ENCODE measurements at regions not wholly inside any gene's neighbourhood (a gene's known extent, or its start where the extent isn't known, plus 50 kb on each side); places are given as distances from the start of the nearest gene placed in this dataset.

DNA sequence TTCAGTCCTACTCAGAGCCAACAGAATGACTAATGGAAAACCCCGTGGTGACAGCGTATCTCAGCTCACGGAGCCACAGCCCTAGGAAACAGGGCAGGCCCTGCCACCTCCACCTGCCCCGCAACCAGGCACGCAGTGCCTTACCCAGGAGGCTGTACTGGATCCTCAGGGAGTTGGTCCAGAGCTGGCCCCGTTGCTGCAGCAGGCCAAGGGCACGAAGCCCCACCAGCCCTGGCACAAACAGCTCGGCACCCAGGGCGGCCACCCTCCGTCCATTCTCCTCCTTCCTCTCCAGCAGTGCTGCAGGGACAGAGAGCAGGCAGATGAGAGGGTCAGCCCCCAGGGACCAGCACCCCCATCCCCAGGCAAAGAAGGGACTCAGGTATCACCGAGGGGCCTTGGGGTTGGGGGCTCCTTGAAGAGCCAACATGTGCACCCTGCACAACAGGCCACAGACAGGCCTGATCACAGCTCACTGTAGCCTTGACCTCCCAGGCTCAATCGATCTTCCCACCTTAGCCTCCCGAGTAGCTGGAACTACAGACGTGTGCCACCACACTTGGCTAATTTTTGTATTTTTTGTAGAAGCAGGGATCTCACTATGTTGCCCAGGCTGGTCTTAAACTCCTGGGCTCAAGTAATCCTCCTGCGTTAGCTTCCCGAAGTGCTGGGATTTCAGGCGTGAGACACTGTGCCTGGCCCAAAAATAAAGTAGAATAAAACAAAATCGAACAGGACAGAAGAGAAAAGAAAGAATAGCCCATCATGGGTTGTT is 115.7 kb downstream of the RMI2 start:
- WGBS, 2 donors, result 65 to 91% methylated on average over 14 to 16 of the region's 18 CpGs
- no peak overlapping the region for H3K4me3 ChIP-seq (ENCODE audit: low read depth, poor library complexity, severe bottlenecking)
- TF ChIP-seq, protein P1, sequence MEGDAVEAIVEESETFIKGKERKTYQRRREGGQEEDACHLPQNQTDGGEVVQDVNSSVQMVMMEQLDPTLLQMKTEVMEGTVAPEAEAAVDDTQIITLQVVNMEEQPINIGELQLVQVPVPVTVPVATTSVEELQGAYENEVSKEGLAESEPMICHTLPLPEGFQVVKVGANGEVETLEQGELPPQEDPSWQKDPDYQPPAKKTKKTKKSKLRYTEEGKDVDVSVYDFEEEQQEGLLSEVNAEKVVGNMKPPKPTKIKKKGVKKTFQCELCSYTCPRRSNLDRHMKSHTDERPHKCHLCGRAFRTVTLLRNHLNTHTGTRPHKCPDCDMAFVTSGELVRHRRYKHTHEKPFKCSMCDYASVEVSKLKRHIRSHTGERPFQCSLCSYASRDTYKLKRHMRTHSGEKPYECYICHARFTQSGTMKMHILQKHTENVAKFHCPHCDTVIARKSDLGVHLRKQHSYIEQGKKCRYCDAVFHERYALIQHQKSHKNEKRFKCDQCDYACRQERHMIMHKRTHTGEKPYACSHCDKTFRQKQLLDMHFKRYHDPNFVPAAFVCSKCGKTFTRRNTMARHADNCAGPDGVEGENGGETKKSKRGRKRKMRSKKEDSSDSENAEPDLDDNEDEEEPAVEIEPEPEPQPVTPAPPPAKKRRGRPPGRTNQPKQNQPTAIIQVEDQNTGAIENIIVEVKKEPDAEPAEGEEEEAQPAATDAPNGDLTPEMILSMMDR (IDR thresholded peaks at IDR 0.05), result no peak
- TF ChIP-seq POLR2A (IDR thresholded peaks at IDR 0.05), result no peak
- intact Hi-C loops (cut with DNase I; ENCODE audit: low total_unique reads), result no loop called here
- DNase-seq (ENCODE audit: low spot score in 2 of 2), result no peak

- no peak for TF ChIP-seq POLR2A (IDR thresholded peaks at IDR 0.05)
- intact Hi-C loops (cut with DNase I; ENCODE audit: low total_unique reads), result no loop called here
- 84 to 85% methylated on average over 6 of the region's 6 CpGs for WGBS, 2 donors
- no peak for DNase-seq (ENCODE audit: low spot score in 2 of 2)
- no peak overlapping the region for H3K4me3 ChIP-seq (ENCODE audit: low read depth, poor library complexity, severe bottlenecking)
Observed at GRCh38 chr16:11461595-11461990, 116.3 kb downstream of the RMI2 start.

DNA sequence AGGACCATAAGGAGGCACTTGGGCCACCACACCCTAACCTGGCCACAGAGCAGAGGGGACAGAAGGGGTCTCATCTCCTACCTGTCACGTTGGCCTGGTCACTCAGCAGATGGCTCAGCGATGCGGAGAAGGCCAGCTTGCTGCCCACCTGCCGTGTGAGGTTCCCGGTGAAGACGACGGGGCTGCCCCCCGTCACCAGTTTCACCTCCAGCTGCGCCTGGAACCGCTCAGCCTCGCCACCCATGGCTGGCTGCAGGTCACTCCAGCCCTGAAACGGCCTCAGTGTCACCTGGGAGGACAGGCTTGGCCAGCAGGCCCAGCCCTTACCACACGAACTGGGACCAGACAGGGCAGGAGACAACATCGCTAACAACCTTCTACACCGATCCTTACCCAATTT is 116.8 kb downstream of the RMI2 start:
- intact Hi-C loops (cut with DNase I; ENCODE audit: low total_unique reads), result no loop called here
- DNase-seq (ENCODE audit: low spot score in 2 of 2), result no peak
- no peak overlapping the region for H3K4me3 ChIP-seq (ENCODE audit: low read depth, poor library complexity, severe bottlenecking)
- WGBS, 2 donors, result 90 to 95% methylated on average over 15 of the region's 15 CpGs
- TF ChIP-seq, protein P1 (IDR thresholded peaks at IDR 0.05), result no peak
- TF ChIP-seq POLR2A (IDR thresholded peaks at IDR 0.05), result no peak

DNA sequence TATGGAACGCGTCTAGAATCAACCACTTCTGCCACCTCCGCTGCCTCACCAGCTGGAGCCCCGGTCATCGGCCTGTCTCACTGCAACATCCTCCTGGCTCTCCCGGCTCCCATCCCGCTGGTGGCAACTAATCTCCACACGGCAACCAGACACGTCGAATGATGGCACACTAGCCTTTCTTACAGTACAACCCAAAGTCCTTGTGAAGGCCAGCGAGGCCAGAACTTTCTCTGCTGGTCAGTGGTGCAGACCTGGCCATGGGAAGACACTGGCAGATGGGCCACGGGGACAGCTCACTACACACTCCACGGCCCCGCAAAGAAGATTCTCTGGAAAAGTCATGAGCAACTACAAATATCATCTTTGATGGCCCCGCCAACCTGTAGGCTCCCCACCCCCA is 117.6 kb downstream of the RMI2 start:
- WGBS, 2 donors, result 97% methylated on average over 15 of the region's 15 CpGs
- no peak for DNase-seq (ENCODE audit: low spot score in 2 of 2)
- intact Hi-C loops (cut with DNase I; ENCODE audit: low total_unique reads), result no loop called here
- TF ChIP-seq, protein P1 (IDR thresholded peaks at IDR 0.05), result no peak
- no peak overlapping the region for H3K4me3 ChIP-seq (ENCODE audit: low read depth, poor library complexity, severe bottlenecking)

- 59 to 72% methylated on average over 9 of the region's 9 CpGs for WGBS, 2 donors
- intact Hi-C loops (cut with DNase I; ENCODE audit: low total_unique reads), result no loop called here
- TF ChIP-seq POLR2A (IDR thresholded peaks at IDR 0.05), result no peak
- TF ChIP-seq, protein P1 (IDR thresholded peaks at IDR 0.05), result no peak
- no peak overlapping the region for H3K4me3 ChIP-seq (ENCODE audit: low read depth, poor library complexity, severe bottlenecking)
- DNase-seq (ENCODE audit: low spot score in 2 of 2), result no peak
Observed at GRCh38 chr16:11464241-11464640, 119.0 kb downstream of the RMI2 start.

DNA sequence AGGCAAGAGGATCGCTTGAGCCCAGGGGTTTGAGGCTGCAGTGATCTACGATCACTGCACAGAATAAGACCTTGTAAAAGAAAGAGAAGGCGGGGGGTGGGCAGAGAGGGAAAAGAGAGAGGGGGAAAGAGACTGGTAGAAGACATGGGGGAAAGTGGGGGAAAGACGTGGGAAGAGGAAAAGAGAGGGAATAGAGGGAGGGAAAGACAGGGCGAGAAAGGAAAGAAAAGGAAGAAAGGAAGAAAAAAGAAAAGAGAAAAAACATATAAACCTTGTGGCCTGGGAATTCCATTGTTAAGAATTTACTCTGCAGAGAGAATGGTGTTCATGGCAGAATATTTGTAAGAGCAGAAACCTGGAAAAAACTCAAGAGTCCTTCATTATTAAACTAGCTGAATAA is 120.4 kb downstream of the RMI2 start:
- WGBS, 2 donors, result 67 to 82% methylated on average over 4 to 5 of the region's 5 CpGs
- DNase-seq (ENCODE audit: low spot score in 2 of 2), result no peak
- intact Hi-C loops (cut with DNase I; ENCODE audit: low total_unique reads), result no loop called here
- no peak for TF ChIP-seq POLR2A (IDR thresholded peaks at IDR 0.05)
- TF ChIP-seq, protein P1 (IDR thresholded peaks at IDR 0.05), result no peak
- H3K4me3 ChIP-seq (ENCODE audit: low read depth, poor library complexity, severe bottlenecking), result no peak overlapping the region
